WTC11 (cell line): ENCODE measurements at regions not wholly inside any gene's neighbourhood (a gene's known extent, or its start where the extent isn't known, plus 50 kb on each side); places are given as distances from the start of the nearest gene placed in this dataset.

Experiments used
- ATAC-seq: fragments of 200-7000 bp; cut with Tn5 transposase; 2 replicates; pipeline ENCODE4 v1.10.0; 2021; ENCODE audit warnings: mild to moderate bottlenecking, moderate library complexity
- CTCF ChIA-PET: fragments of 300-600 bp; sonication (Branson Sonifier 250); formaldehyde crosslinking; loops from one replicate; lab custom pipeline; 2021; ENCODE audit warnings: antibody characterized with exemption; lab: Charles Lee
- POLR2A ChIA-PET: fragments of 350-600 bp; sonication (Branson Sonifier 250); formaldehyde crosslinking; loops from one replicate; lab custom pipeline; 2021; ENCODE audit warnings: antibody characterized with exemption; lab: Charles Lee
- DNase-seq: peaks from one replicate; pipeline ENCODE4 v3.0.0; 2021; ENCODE audit warnings: low spot score
- H3K27ac Mint-ChIP-seq: 2 replicates; pipeline ENCODE4 v1.8.0; 2021; ENCODE audit warnings: mixed read lengths
- H3K27me3 Mint-ChIP-seq: 2 replicates; pipeline ENCODE4 v1.8.0; 2021; ENCODE audit warnings: low read depth, mild to moderate bottlenecking, moderate library complexity, mixed read lengths
- H3K36me3 Mint-ChIP-seq: 2 replicates; pipeline ENCODE4 v1.8.0; 2021; ENCODE audit warnings: mixed read lengths
- H3K4me1 Mint-ChIP-seq: 2 replicates; pipeline ENCODE4 v1.8.0; 2022; ENCODE audit warnings: mixed read lengths
- H3K4me3 Mint-ChIP-seq: 2 replicates; pipeline ENCODE4 v1.8.0; 2021; ENCODE audit warnings: mild to moderate bottlenecking, moderate library complexity, mixed read lengths
- H3K9me3 Mint-ChIP-seq: 2 replicates; pipeline ENCODE4 v1.8.0; 2021; ENCODE audit warnings: mixed read lengths
- EMX1 ChIP-seq: fragments of 250-450 bp; sonication (Bioruptor Pico); IDR thresholded peaks from 2 replicates; pipeline ENCODE4 v1.8.0; 2021; ENCODE audit warnings: mild to moderate bottlenecking
- FOXK1 ChIP-seq: sonication (generic); formaldehyde crosslinking; IDR thresholded peaks from 2 replicates; pipeline ENCODE4 v1.8.0; 2022; ENCODE audit warnings: mild to moderate bottlenecking, moderate library complexity, missing genetic modification reagents
- FOXP1 ChIP-seq: sonication (generic); formaldehyde crosslinking; IDR thresholded peaks from 2 replicates; pipeline ENCODE4 v1.8.0; 2022; ENCODE audit warnings: missing genetic modification reagents, mild to moderate bottlenecking, moderate library complexity, borderline replicate concordance
- JUN ChIP-seq: sonication (generic); formaldehyde crosslinking; IDR thresholded peaks from 2 replicates; pipeline ENCODE4 v1.8.0; 2023; ENCODE audit warnings: mild to moderate bottlenecking, missing genetic modification reagents
- NR2C2 ChIP-seq: sonication (generic); formaldehyde crosslinking; IDR thresholded peaks from 2 replicates; pipeline ENCODE4 v1.8.0; 2022; ENCODE audit warnings: mild to moderate bottlenecking, missing genetic modification reagents
- NR3C1 ChIP-seq: sonication (generic); formaldehyde crosslinking; conservative IDR thresholded peaks from 2 replicates; pipeline ENCODE4 v1.8.1; 2023; ENCODE audit warnings: low read depth, mild to moderate bottlenecking, missing genetic modification reagents
- SMAD4 ChIP-seq: sonication (generic); formaldehyde crosslinking; IDR thresholded peaks from 2 replicates; pipeline ENCODE4 v1.8.0; 2022; ENCODE audit warnings: mild to moderate bottlenecking, missing genetic modification reagents
- TEAD1 ChIP-seq: sonication (generic); formaldehyde crosslinking; IDR thresholded peaks from 2 replicates; pipeline ENCODE4 v1.8.0; 2022; ENCODE audit warnings: mild to moderate bottlenecking, missing genetic modification reagents
- ZNF263 ChIP-seq: sonication (generic); formaldehyde crosslinking; IDR thresholded peaks from 2 replicates; pipeline ENCODE4 v1.8.1; 2022; ENCODE audit warnings: low read depth, mild to moderate bottlenecking, moderate library complexity, missing genetic modification reagents
- ZNF396 ChIP-seq: fragments of 250-450 bp; sonication (Bioruptor Pico); IDR thresholded peaks from 2 replicates; pipeline ENCODE4 v1.8.0; 2021; ENCODE audit warnings: mild to moderate bottlenecking, moderate library complexity, borderline replicate concordance
- ZNF671 ChIP-seq: fragments of 250-450 bp; sonication (Bioruptor Pico); IDR thresholded peaks from 2 replicates; pipeline ENCODE4 v1.8.0; 2021; ENCODE audit warnings: mild to moderate bottlenecking
- TF ChIP-seq, protein P1 (sequence below): sonication (generic); formaldehyde crosslinking; IDR thresholded peaks from 2 replicates; pipeline ENCODE4 v1.8.1; 2022; ENCODE audit warnings: low read depth, mild to moderate bottlenecking, moderate library complexity, missing genetic modification reagents, borderline replicate concordance
- TF ChIP-seq, protein P2 (sequence below): sonication (generic); formaldehyde crosslinking; IDR thresholded peaks from 2 replicates; pipeline ENCODE4 v1.8.0; 2023; ENCODE audit warnings: missing genetic modification reagents
- TF ChIP-seq, protein P3 (sequence below): sonication (generic); formaldehyde crosslinking; IDR thresholded peaks from 2 replicates; pipeline ENCODE4 v1.8.0; 2022; ENCODE audit warnings: mild to moderate bottlenecking, missing genetic modification reagents
- TF ChIP-seq, protein P4 (sequence below): sonication (generic); formaldehyde crosslinking; IDR thresholded peaks from 2 replicates; pipeline ENCODE4 v1.8.0; 2023; ENCODE audit warnings: mild to moderate bottlenecking, missing genetic modification reagents
- TF ChIP-seq, protein P5 (sequence below): sonication (generic); formaldehyde crosslinking; IDR thresholded peaks from 2 replicates; pipeline ENCODE4 v1.8.1; 2022; ENCODE audit warnings: mild to moderate bottlenecking, moderate library complexity, missing genetic modification reagents
- TF ChIP-seq, protein P6 (sequence below): sonication (generic); formaldehyde crosslinking; IDR thresholded peaks from 2 replicates; pipeline ENCODE4 v1.8.1; 2023; ENCODE audit warnings: mild to moderate bottlenecking, missing genetic modification reagents, borderline replicate concordance

DNA sequence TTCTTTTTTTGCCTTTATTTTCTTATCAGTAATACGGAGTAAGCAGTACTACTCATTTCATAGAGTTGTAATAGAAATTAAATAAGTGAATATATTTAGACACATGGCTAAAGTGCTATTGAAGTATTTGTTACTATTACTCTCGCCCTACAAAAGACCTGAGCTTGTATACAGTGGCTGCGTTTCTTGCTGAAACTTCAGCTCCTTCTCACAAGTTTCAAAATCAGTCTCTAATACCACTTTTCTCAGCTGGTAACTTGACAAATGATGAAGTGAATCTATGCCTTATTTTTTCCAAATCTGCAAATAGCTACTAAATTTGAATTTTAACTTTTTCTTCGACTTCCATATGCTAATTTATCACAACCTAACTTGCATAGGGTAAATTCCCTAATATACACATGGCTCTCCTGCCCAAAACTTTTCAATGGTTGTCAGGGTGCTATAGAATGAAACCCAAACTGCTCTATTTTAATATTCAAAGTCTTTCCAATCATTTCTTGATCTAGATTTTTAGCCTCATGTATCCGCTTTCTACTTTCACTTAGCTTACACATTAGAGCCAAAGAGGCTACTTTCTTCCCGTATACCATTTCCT lies 347.8 kb upstream of the GULP1 start:
- no peak for ATAC-seq
- 0 out of 2 replicates have a peak, but pooled peaks cover 6% of the 10 kb centered on the region for H3K4me1 Mint-ChIP-seq
- H3K27me3 Mint-ChIP-seq = no peaks in the 10 kb centered on the region
- ChIA-PET POLR2A (no interaction called here), CTCF (no interaction called here)
- no peak overlapping the region for H3K4me3 Mint-ChIP-seq
- H3K36me3 Mint-ChIP-seq = no peaks in the 10 kb centered on the region
- H3K9me3 Mint-ChIP-seq = no peaks in the 10 kb centered on the region
- no peak overlapping the region for H3K27ac Mint-ChIP-seq
- TF ChIP-seq, protein P1, sequence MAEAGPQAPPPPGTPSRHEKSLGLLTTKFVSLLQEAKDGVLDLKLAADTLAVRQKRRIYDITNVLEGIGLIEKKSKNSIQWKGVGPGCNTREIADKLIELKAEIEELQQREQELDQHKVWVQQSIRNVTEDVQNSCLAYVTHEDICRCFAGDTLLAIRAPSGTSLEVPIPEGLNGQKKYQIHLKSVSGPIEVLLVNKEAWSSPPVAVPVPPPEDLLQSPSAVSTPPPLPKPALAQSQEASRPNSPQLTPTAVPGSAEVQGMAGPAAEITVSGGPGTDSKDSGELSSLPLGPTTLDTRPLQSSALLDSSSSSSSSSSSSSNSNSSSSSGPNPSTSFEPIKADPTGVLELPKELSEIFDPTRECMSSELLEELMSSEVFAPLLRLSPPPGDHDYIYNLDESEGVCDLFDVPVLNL (CRISPR knock-in tag) = no peak
- TF ChIP-seq, protein P2, sequence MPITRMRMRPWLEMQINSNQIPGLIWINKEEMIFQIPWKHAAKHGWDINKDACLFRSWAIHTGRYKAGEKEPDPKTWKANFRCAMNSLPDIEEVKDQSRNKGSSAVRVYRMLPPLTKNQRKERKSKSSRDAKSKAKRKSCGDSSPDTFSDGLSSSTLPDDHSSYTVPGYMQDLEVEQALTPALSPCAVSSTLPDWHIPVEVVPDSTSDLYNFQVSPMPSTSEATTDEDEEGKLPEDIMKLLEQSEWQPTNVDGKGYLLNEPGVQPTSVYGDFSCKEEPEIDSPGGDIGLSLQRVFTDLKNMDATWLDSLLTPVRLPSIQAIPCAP (CRISPR knock-in tag) = no peak
- no peak for TF ChIP-seq JUN
- no peak for TF ChIP-seq ZNF671 (CRISPR knock-in tag)
- no peak for TF ChIP-seq TEAD1 (CRISPR knock-in tag)
- no peak for TF ChIP-seq ZNF263 (CRISPR knock-in tag)
- TF ChIP-seq, protein P3, sequence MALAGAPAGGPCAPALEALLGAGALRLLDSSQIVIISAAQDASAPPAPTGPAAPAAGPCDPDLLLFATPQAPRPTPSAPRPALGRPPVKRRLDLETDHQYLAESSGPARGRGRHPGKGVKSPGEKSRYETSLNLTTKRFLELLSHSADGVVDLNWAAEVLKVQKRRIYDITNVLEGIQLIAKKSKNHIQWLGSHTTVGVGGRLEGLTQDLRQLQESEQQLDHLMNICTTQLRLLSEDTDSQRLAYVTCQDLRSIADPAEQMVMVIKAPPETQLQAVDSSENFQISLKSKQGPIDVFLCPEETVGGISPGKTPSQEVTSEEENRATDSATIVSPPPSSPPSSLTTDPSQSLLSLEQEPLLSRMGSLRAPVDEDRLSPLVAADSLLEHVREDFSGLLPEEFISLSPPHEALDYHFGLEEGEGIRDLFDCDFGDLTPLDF (CRISPR knock-in tag) = no peak
- TF ChIP-seq FOXP1 (CRISPR knock-in tag) = no peak
- TF ChIP-seq FOXK1 = no peak
- no peak for TF ChIP-seq SMAD4 (CRISPR knock-in tag)
- no peak for TF ChIP-seq EMX1 (CRISPR knock-in tag)
- TF ChIP-seq, protein P4, sequence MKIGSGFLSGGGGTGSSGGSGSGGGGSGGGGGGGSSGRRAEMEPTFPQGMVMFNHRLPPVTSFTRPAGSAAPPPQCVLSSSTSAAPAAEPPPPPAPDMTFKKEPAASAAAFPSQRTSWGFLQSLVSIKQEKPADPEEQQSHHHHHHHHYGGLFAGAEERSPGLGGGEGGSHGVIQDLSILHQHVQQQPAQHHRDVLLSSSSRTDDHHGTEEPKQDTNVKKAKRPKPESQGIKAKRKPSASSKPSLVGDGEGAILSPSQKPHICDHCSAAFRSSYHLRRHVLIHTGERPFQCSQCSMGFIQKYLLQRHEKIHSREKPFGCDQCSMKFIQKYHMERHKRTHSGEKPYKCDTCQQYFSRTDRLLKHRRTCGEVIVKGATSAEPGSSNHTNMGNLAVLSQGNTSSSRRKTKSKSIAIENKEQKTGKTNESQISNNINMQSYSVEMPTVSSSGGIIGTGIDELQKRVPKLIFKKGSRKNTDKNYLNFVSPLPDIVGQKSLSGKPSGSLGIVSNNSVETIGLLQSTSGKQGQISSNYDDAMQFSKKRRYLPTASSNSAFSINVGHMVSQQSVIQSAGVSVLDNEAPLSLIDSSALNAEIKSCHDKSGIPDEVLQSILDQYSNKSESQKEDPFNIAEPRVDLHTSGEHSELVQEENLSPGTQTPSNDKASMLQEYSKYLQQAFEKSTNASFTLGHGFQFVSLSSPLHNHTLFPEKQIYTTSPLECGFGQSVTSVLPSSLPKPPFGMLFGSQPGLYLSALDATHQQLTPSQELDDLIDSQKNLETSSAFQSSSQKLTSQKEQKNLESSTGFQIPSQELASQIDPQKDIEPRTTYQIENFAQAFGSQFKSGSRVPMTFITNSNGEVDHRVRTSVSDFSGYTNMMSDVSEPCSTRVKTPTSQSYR (CRISPR knock-in tag) = no peak
- TF ChIP-seq, protein P5, sequence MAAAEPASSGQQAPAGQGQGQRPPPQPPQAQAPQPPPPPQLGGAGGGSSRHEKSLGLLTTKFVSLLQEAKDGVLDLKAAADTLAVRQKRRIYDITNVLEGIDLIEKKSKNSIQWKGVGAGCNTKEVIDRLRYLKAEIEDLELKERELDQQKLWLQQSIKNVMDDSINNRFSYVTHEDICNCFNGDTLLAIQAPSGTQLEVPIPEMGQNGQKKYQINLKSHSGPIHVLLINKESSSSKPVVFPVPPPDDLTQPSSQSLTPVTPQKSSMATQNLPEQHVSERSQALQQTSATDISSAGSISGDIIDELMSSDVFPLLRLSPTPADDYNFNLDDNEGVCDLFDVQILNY = no peak
- no peak for TF ChIP-seq ZNF396
- TF ChIP-seq NR2C2 = no peak
- TF ChIP-seq NR3C1 = no peak
- TF ChIP-seq, protein P6, sequence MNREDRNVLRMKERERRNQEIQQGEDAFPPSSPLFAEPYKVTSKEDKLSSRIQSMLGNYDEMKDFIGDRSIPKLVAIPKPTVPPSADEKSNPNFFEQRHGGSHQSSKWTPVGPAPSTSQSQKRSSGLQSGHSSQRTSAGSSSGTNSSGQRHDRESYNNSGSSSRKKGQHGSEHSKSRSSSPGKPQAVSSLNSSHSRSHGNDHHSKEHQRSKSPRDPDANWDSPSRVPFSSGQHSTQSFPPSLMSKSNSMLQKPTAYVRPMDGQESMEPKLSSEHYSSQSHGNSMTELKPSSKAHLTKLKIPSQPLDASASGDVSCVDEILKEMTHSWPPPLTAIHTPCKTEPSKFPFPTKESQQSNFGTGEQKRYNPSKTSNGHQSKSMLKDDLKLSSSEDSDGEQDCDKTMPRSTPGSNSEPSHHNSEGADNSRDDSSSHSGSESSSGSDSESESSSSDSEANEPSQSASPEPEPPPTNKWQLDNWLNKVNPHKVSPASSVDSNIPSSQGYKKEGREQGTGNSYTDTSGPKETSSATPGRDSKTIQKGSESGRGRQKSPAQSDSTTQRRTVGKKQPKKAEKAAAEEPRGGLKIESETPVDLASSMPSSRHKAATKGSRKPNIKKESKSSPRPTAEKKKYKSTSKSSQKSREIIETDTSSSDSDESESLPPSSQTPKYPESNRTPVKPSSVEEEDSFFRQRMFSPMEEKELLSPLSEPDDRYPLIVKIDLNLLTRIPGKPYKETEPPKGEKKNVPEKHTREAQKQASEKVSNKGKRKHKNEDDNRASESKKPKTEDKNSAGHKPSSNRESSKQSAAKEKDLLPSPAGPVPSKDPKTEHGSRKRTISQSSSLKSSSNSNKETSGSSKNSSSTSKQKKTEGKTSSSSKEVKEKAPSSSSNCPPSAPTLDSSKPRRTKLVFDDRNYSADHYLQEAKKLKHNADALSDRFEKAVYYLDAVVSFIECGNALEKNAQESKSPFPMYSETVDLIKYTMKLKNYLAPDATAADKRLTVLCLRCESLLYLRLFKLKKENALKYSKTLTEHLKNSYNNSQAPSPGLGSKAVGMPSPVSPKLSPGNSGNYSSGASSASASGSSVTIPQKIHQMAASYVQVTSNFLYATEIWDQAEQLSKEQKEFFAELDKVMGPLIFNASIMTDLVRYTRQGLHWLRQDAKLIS (CRISPR knock-in tag) = no peak
- no peak for DNase-seq
